Ammon's horn (tissue), 1 donor: ENCODE measurements at regions not wholly inside any gene's neighbourhood (a gene's known extent, or its start where the extent isn't known, plus 50 kb on each side); places are given as distances from the start of the nearest gene placed in this dataset.

Experiments
- DNase-seq: peaks from one replicate; pipeline ENCODE4 v3.0.0-alpha.2; 2016; ENCODE audit warnings: low spot score

- no peak for DNase-seq
Observed at GRCh38 chr2:111692311-111692710, 191.7 kb downstream of the ANAPC1 start.

- DNase-seq, result no peak
Observed at GRCh38 chr2:111694700-111695101, 189.3 kb downstream of the ANAPC1 start.

- DNase-seq, result no peak
Observed at GRCh38 chr2:111695441-111696007, 188.5 kb downstream of the ANAPC1 start.

GRCh38 chr2:111696226-111696625 lies 187.8 kb downstream of the ANAPC1 start:
- DNase-seq, result no peak

- no peak for DNase-seq
Observed at GRCh38 chr2:111697560-111697959, 186.4 kb downstream of the ANAPC1 start.

GRCh38 chr2:111698089-111698488 lies 185.9 kb downstream of the ANAPC1 start:
- no peak for DNase-seq

- peak; percentile 74 for DNase-seq
Observed at GRCh38 chr2:111698743-111699554, 185.0 kb downstream of the ANAPC1 start.

GRCh38 chr2:111701266-111701665 lies 182.7 kb downstream of the ANAPC1 start:
- no peak for DNase-seq

GRCh38 chr2:111701798-111702118 lies 182.2 kb downstream of the ANAPC1 start:
- DNase-seq, result no peak

- peak; percentile 41 for DNase-seq
Observed at GRCh38 chr2:111702119-111702803, 181.7 kb downstream of the ANAPC1 start.

- DNase-seq, result no peak
Observed at GRCh38 chr2:111702804-111703196, 181.2 kb downstream of the ANAPC1 start.

- no peak for DNase-seq
Observed at GRCh38 chr2:111703759-111704158, 180.2 kb downstream of the ANAPC1 start.

- DNase-seq, result no peak
Observed at GRCh38 chr2:111704246-111704645, 179.7 kb downstream of the ANAPC1 start.

GRCh38 chr2:111705239-111705638 lies 178.8 kb downstream of the ANAPC1 start:
- no peak for DNase-seq

GRCh38 chr2:111705711-111706336 lies 178.2 kb downstream of the ANAPC1 start:
- no peak for DNase-seq

- no peak for DNase-seq
Observed at GRCh38 chr2:111706481-111707001, 177.5 kb downstream of the ANAPC1 start.

GRCh38 chr2:111707700-111708099 lies 176.3 kb downstream of the ANAPC1 start:
- no peak for DNase-seq

GRCh38 chr2:111708476-111709180 lies 175.4 kb downstream of the ANAPC1 start:
- no peak for DNase-seq

- no peak for DNase-seq
Observed at GRCh38 chr2:111709321-111709720, 174.7 kb downstream of the ANAPC1 start.

- no peak for DNase-seq
Observed at GRCh38 chr2:111710085-111710484, 173.9 kb downstream of the ANAPC1 start.

- no peak for DNase-seq
Observed at GRCh38 chr2:111710613-111711012, 173.4 kb downstream of the ANAPC1 start.

GRCh38 chr2:111711270-111711669 lies 172.7 kb downstream of the ANAPC1 start:
- DNase-seq, result no peak
